ENCODE measurements at regions not wholly inside any gene's neighbourhood (a gene's known extent, or its start where the extent isn't known, plus 50 kb on each side); places are given as distances from the start of the nearest gene placed in this dataset.

- no peak for TF ChIP-seq EZH2 (IDR thresholded peaks at IDR 0.05; ENCODE audit: borderline replicate concordance, low read depth, low read length, poor library complexity, severe bottlenecking)
- no peak for TF ChIP-seq CTCF (conservative IDR thresholded peaks at IDR 0.05; ENCODE audit: low read depth, low read length)
These were observed 314.3 kb downstream of the C16orf95 start for GRCh38 chr16:87002717-87003413.
